HepG2 (cell line): ENCODE measurements at regions not wholly inside any gene's neighbourhood (a gene's known extent, or its start where the extent isn't known, plus 50 kb on each side); places are given as distances from the start of the nearest gene placed in this dataset.

Experiments
- ATAC-seq: fragments of 200-7000 bp; cut with Tn5 transposase; 3 replicates; pipeline ENCODE4 v1.9.1; 2020; ENCODE audit warnings: mild to moderate bottlenecking, moderate library complexity
- BruUV-seq: library from RNA; stranded (reverse); fragments of 400-500 nt; replicated peaks from 2 replicates; lab custom pipeline; 2021; lab: Mats Ljungman, UMichigan
- CTCF ChIA-PET: fragments of 300-600 bp; formaldehyde crosslinking; extraction: SDS; loops from one replicate; lab custom pipeline; 2021; ENCODE audit warnings: low total read pairs, inconsistent platforms, low intra/inter-chr PET ratio; lab: Yijun Ruan, JAX
- POLR2A ChIA-PET: fragments of 350-600 bp; sonication (Branson Sonifier 250); formaldehyde crosslinking; loops from one replicate; lab custom pipeline; 2020; ENCODE audit warnings: antibody characterized with exemption, inconsistent platforms; lab: Yijun Ruan, JAX
- DNase-seq: peaks from one replicate; pipeline ENCODE4 v3.0.0-alpha.2; 2015; ENCODE audit warnings: low spot score
- FAIRE-seq: peaks from 3 replicates; lab custom pipeline; 2011; peaks lifted over from hg19 to GRCh38; lab: Jason Lieb, UNC
- H2AFZ ChIP-seq: one replicate; pipeline ENCODE4 v1.6.1; 2011; ENCODE audit warnings: low read length, inconsistent platforms
- H3K27ac ChIP-seq: fragments of 300-600 bp; 3 replicates; pipeline ENCODE4 v1.8.0; 2011; ENCODE audit warnings: mixed run types, mild to moderate bottlenecking, mixed read lengths, low read length, inconsistent platforms; ENCODE audit not compliant: insufficient read depth; ENCODE audit errors: extremely low read length
- H3K27me3 ChIP-seq, 2 experiments: fragments of 200-600 bp in 1 of 2; 2 replicates in 1 of 2; 3 replicates in 1 of 2; pipeline versions ENCODE4 v1.6.0 to v1.8.0; 2011; ENCODE audit warnings: low read length in 2 of 2, mild to moderate bottlenecking in 2 of 2, moderate library complexity in 2 of 2, inconsistent platforms in 1 of 2; ENCODE audit not compliant: insufficient read depth in 2 of 2, control insufficient read depth in 1 of 2
- H3K36me3 ChIP-seq, 2 experiments: fragments of 200-600 bp in 1 of 2; replicated peaks in 1 of 2; 2 replicates in 1 of 2; 3 replicates in 1 of 2; pipeline versions ENCODE4 v1.5.1 to v1.8.0; 2011; ENCODE audit warnings: low read length in 2 of 2, inconsistent platforms in 1 of 2; ENCODE audit not compliant: insufficient read depth in 2 of 2, control insufficient read depth in 1 of 2
- H3K4me1 ChIP-seq: 2 replicates; pipeline ENCODE4 v1.5.1; 2012; ENCODE audit warnings: low read length, inconsistent platforms; ENCODE audit not compliant: insufficient read depth
- H3K4me2 ChIP-seq: 2 replicates; pipeline ENCODE4 v1.6.0; 2011; ENCODE audit warnings: low read depth, low read length, inconsistent platforms
- H3K4me3 ChIP-seq, 3 experiments: fragments of 200-600 bp in 1 of 3; sonication (generic), shearing (Covaris generic) in 1 of 3; replicated peaks in 1 of 3; 2 replicates each; pipeline ENCODE4 v1.5.1; 2011 to 2016; ENCODE audit warnings: low read length in 3 of 3, inconsistent platforms in 2 of 3, low read depth in 2 of 3, mild to moderate bottlenecking in 2 of 3, control low read depth in 1 of 3, mixed read lengths in 1 of 3; ENCODE audit not compliant: insufficient read depth in 1 of 3
- H3K79me2 ChIP-seq: one replicate; pipeline ENCODE4 v1.6.1; 2011; ENCODE audit warnings: low read length, inconsistent platforms; ENCODE audit not compliant: insufficient read depth
- H3K9ac ChIP-seq: 2 replicates; pipeline ENCODE4 v1.6.0; 2011; ENCODE audit warnings: mild to moderate bottlenecking, low read depth, low read length, inconsistent platforms; ENCODE audit not compliant: insufficient read depth
- H3K9me3 ChIP-seq: 2 replicates; pipeline ENCODE4 v1.5.1; 2012; ENCODE audit warnings: mild to moderate bottlenecking, low read length
- H4K20me1 ChIP-seq: 2 replicates; pipeline ENCODE4 v1.6.0; 2011; ENCODE audit warnings: inconsistent platforms, mild to moderate bottlenecking, low read length, moderate library complexity; ENCODE audit not compliant: insufficient read depth
- ATM ChIP-seq: fragments of 450-650 bp; IDR thresholded peaks from 2 replicates; pipeline ENCODE4 v1.7.1; 2017; ENCODE audit warnings: mild to moderate bottlenecking, borderline replicate concordance
- BHLHE40 ChIP-seq: IDR thresholded peaks from 2 replicates; pipeline ENCODE4 v1.6.1; 2011; ENCODE audit warnings: low read length, improper control_type of control experiment
- CHD4 ChIP-seq: fragments of 200-600 bp; sonication (generic); IDR thresholded peaks from 2 replicates; pipeline ENCODE4 v1.7.0; 2017; ENCODE audit warnings: mild to moderate bottlenecking, low read length, borderline replicate concordance
- GTF3A ChIP-seq: sonication (generic); formaldehyde crosslinking; conservative IDR thresholded peaks from 2 replicates; pipeline ENCODE4 v1.4.0; 2020; ENCODE audit warnings: mild to moderate bottlenecking, missing genetic modification reagents
- KLF6 ChIP-seq: IDR thresholded peaks from 2 replicates; pipeline ENCODE4 v1.8.0; 2016; ENCODE audit warnings: missing biosample characterization, missing genetic modification reagents
- MAFG ChIP-seq: sonication (generic); formaldehyde crosslinking; IDR thresholded peaks from 2 replicates; pipeline ENCODE4 v1.5.1; 2020; ENCODE audit warnings: mild to moderate bottlenecking, missing genetic modification reagents
- SOX13 ChIP-seq, 3 experiments: fragments of 450-650 bp in 1 of 3; sonication (generic) in 1 of 3; formaldehyde crosslinking in 1 of 3; IDR thresholded peaks in 2 of 3; conservative IDR thresholded peaks in 1 of 3; 2 replicates each; pipeline versions ENCODE4 v1.5.0 to v1.6.1; 2016 to 2020; ENCODE audit warnings: antibody characterized with exemption in 1 of 3, mild to moderate bottlenecking in 1 of 3, missing compliant biosample characterization in 1 of 3, missing genetic modification reagents in 1 of 3, moderate library complexity in 1 of 3
- SP5 ChIP-seq: IDR thresholded peaks from 2 replicates; pipeline ENCODE4 v1.6.1; 2016; ENCODE audit warnings: low read depth, borderline replicate concordance
- TMF1 ChIP-seq: sonication (generic); formaldehyde crosslinking; IDR thresholded peaks from 2 replicates; pipeline ENCODE4 v1.8.1; 2022; ENCODE audit warnings: low read depth, missing genetic modification reagents
- ZBTB14 ChIP-seq: sonication (generic); formaldehyde crosslinking; IDR thresholded peaks from 2 replicates; pipeline ENCODE4 v1.4.0; 2020; ENCODE audit warnings: missing genetic modification reagents
- ZFX ChIP-seq: sonication (generic); formaldehyde crosslinking; IDR thresholded peaks from 2 replicates; pipeline ENCODE4 v1.4.0; 2020; ENCODE audit warnings: mild to moderate bottlenecking, low read depth, missing genetic modification reagents, moderate library complexity
- ZNF383 ChIP-seq: sonication (generic); formaldehyde crosslinking; IDR thresholded peaks from 2 replicates; pipeline ENCODE4 v1.4.0; 2020; ENCODE audit warnings: missing genetic modification reagents, mild to moderate bottlenecking, borderline replicate concordance
- ZNF558 ChIP-seq: sonication (generic); formaldehyde crosslinking; IDR thresholded peaks from 2 replicates; pipeline ENCODE4 v1.9.0; 2022; ENCODE audit warnings: mild to moderate bottlenecking, missing genetic modification reagents, borderline replicate concordance
- WGBS: methylation state at CpG from one replicate; pipeline ENCODE4 v1.1.6; 2017; ENCODE audit warnings: low lambda C conversion rate; 5-methylcytosine and 5-hydroxymethylcytosine counted together
- in situ Hi-C: cut with HindIII; loops from 2 replicates; pipeline ENCODE4 v1.10.0; 2017; ENCODE audit warnings: low pct_unique_long_range_greater_than_20kb; ENCODE audit not compliant: extremely low pct_ligation_motif_present
- intact Hi-C: fragments of 100-400 bp; cut with micrococcal nuclease; formaldehyde crosslinking; loops from one replicate; pipeline ENCODE4 v1.10.0; 2022; ENCODE audit not compliant: unreplicated experiment
- TF ChIP-seq, protein P1 (sequence below): sonication (generic); formaldehyde crosslinking; IDR thresholded peaks from 2 replicates; pipeline ENCODE4 v1.8.0; 2022; ENCODE audit warnings: missing genetic modification reagents, low read depth, mild to moderate bottlenecking, borderline replicate concordance

GRCh38 chr2:11069566-11070185 is 85.6 kb upstream of the SLC66A3 start:
- ChIA-PET CTCF (no interaction called here), POLR2A (no interaction called here)
- Histone ChIP-seq H3K4me2 (no peak overlapping the region), H3K4me3 (no peak overlapping the region), H3K36me3 (no peaks in the 10 kb centered on the region), H3K4me1 (no peaks in the 10 kb centered on the region), H3K27ac (no peak overlapping the region), H3K27me3 (peaks cover 15 to 73% of the 10 kb centered on the region in 2 experiments), H3K79me2 (no peaks in the 10 kb centered on the region), H3K9ac (no peak overlapping the region), H3K9me3 (no peaks in the 10 kb centered on the region), H4K20me1 (peaks cover 2% of the 10 kb centered on the region; the same call in 1 of the 2 replicates), H2AFZ (no peak overlapping the region)
- no TSS peak for BruUV-seq
- WGBS, result 16% methylated on average over 10 of the region's 10 CpGs
- no peak for DNase-seq
- no peak for ATAC-seq
- intact Hi-C loops, result no loop called here
- in situ Hi-C loops, result no loop called here
- FAIRE-seq, result no peak
- no peak for TF ChIP-seq SP5 (CRISPR knock-in tag)
- no peak for TF ChIP-seq GTF3A (CRISPR knock-in tag)
- no peak for TF ChIP-seq ZNF558
- no peak for TF ChIP-seq MAFG
- TF ChIP-seq ZBTB14 (CRISPR knock-in tag), result no peak
- no peak for TF ChIP-seq CHD4
- no peak for TF ChIP-seq KLF6 (CRISPR knock-in tag)
- no peak for TF ChIP-seq ZFX
- TF ChIP-seq, protein P1, sequence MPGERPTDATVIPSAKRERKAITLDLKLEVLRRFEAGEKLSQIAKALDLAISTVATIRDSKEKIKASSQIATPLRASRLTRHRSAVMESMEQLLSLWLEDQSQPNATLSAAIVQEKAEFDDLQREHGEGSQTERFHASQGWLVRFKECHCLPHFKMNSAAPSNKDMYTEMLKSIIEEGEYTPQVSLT (CRISPR knock-in tag), result no peak
- TF ChIP-seq TMF1, result no peak
- no peak for TF ChIP-seq ZNF383 (CRISPR knock-in tag)
- no peak for TF ChIP-seq ATM
- TF ChIP-seq SOX13 (IDR thresholded peaks at IDR 0.05), result no peak
- TF ChIP-seq SOX13 (CRISPR knock-in tag; conservative IDR thresholded peaks at IDR 0.05 in 1 of 2, IDR thresholded peaks at IDR 0.05 in 1 of 2), result no peak
- no peak for TF ChIP-seq BHLHE40
